ENCODE measurements at regions not wholly inside any gene's neighbourhood (a gene's known extent, or its start where the extent isn't known, plus 50 kb on each side); places are given as distances from the start of the nearest gene placed in this dataset.
"Not testable (repeated sequence)": the region's sequence is repeated elsewhere in the genome, so short reads cannot be mapped to it uniquely, and the experiment has no call there.

- no peak for DNase-seq
Observed at GRCh38 chr11:16526947-16527346, 170.6 kb upstream of the SOX6 start.

GRCh38 chr11:16520713-16521112 lies 164.4 kb upstream of the SOX6 start:
- DNase-seq, result not testable (repeated sequence)

- no peak for DNase-seq
Observed at GRCh38 chr11:16512899-16513241, 156.5 kb upstream of the SOX6 start.

GRCh38 chr11:16512198-16512898 lies 156.0 kb upstream of the SOX6 start:
- no peak for DNase-seq

GRCh38 chr11:16511116-16512114 lies 155.1 kb upstream of the SOX6 start:
- DNase-seq, result no peak

GRCh38 chr11:16505481-16505880 lies 149.1 kb upstream of the SOX6 start:
- DNase-seq, result no peak

- DNase-seq, result not testable (repeated sequence)
Observed at GRCh38 chr11:16503891-16504290, 147.5 kb upstream of the SOX6 start.

- DNase-seq, result no peak
Observed at GRCh38 chr11:16494918-16495691, 138.8 kb upstream of the SOX6 start.

GRCh38 chr11:16484434-16484833 lies 128.1 kb upstream of the SOX6 start:
- DNase-seq, result no peak

GRCh38 chr11:16474659-16475058 lies 118.3 kb upstream of the SOX6 start:
- DNase-seq, result no peak

- no peak for DNase-seq
Observed at GRCh38 chr11:16469968-16470367, 113.6 kb upstream of the SOX6 start.

- DNase-seq, result no peak
Observed at GRCh38 chr11:16468735-16469453, 112.5 kb upstream of the SOX6 start.

GRCh38 chr11:16460508-16460907 lies 104.2 kb upstream of the SOX6 start:
- no peak for DNase-seq

GRCh38 chr11:16456366-16456765 lies 100.0 kb upstream of the SOX6 start:
- DNase-seq, result no peak

GRCh38 chr11:16454289-16454863 lies 98.0 kb upstream of the SOX6 start:
- DNase-seq, result no peak

GRCh38 chr11:16448123-16448717 lies 91.9 kb upstream of the SOX6 start:
- no peak for DNase-seq

- DNase-seq, result no peak
Observed at GRCh38 chr11:16441461-16441860, 85.1 kb upstream of the SOX6 start.

- no peak for DNase-seq
Observed at GRCh38 chr11:16440136-16440535, 83.8 kb upstream of the SOX6 start.

GRCh38 chr11:16434036-16434435 lies 77.7 kb upstream of the SOX6 start:
- no peak for DNase-seq

GRCh38 chr11:16430674-16431073 lies 74.3 kb upstream of the SOX6 start:
- no peak for DNase-seq

- DNase-seq, result no peak
Observed at GRCh38 chr11:16421826-16422225, 65.5 kb upstream of the SOX6 start.
